ENCODE measurements at regions not wholly inside any gene's neighbourhood (a gene's known extent, or its start where the extent isn't known, plus 50 kb on each side); places are given as distances from the start of the nearest gene placed in this dataset.
"Not testable (repeated sequence)": the region's sequence is repeated elsewhere in the genome, so short reads cannot be mapped to it uniquely, and the experiment has no call there.

GRCh38 chr6:75031102-75031501 lies 174.8 kb downstream of the COL12A1 start:
- not testable (repeated sequence) for H3K27ac Mint-ChIP-seq; H3K36me3 Mint-ChIP-seq; ATAC-seq; H3K4me1 Mint-ChIP-seq (ENCODE audit: low read depth in 2 of 2); H3K27me3 Mint-ChIP-seq; H3K4me3 Mint-ChIP-seq; H3K9me3 Mint-ChIP-seq; DNase-seq (ENCODE audit: low spot score)

GRCh38 chr6:75029333-75029732 lies 176.5 kb downstream of the COL12A1 start:
- ATAC-seq (no peak), DNase-seq (ENCODE audit: low spot score) (no peak)
- no peaks in the 10 kb centered on the region for H3K4me1 Mint-ChIP-seq (ENCODE audit: low read depth in 2 of 2)
- no peak overlapping the region for H3K4me3 Mint-ChIP-seq
- peaks cover 12% of the 10 kb centered on the region for H3K9me3 Mint-ChIP-seq
- H3K36me3 Mint-ChIP-seq: no peaks in the 10 kb centered on the region
- H3K27me3 Mint-ChIP-seq: no peaks in the 10 kb centered on the region
- no peak overlapping the region for H3K27ac Mint-ChIP-seq

DNA sequence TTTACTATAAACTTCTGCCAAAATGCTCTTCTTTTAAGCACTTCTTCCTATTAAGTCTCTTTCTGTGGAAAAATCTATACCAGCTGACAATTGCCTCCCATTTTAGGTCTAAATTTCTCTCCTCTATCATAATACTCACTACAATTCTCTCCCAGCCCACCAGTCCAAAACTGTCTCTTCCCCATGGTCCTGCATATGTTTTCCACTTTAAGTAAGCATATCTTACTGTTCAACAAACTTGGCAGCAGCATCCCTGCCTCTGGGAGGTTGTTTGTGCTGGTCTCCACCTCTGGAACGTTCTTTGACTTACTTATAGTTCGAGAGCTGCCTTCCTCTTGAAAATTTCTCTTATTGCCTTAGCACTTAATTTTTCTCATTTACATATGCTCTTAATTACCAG lies 180.5 kb downstream of the COL12A1 start:
- Mint-ChIP-seq H3K4me1 (ENCODE audit: low read depth in 2 of 2) (no peaks in the 10 kb centered on the region), H3K4me3 (no peak overlapping the region)
- no peak for ATAC-seq

GRCh38 chr6:75024828-75025227 lies 181.0 kb downstream of the COL12A1 start:
- H3K4me3 Mint-ChIP-seq: no peak overlapping the region
- H3K9me3 Mint-ChIP-seq: peaks cover 10% of the 10 kb centered on the region

More for the DNA sequence above, 180.5 kb downstream of the COL12A1 start:
- H3K36me3 Mint-ChIP-seq: no peaks in the 10 kb centered on the region
- peaks cover 9% of the 10 kb centered on the region for H3K9me3 Mint-ChIP-seq
- DNase-seq (ENCODE audit: low spot score): no peak
- no peak overlapping the region for H3K27ac Mint-ChIP-seq
- H3K27me3 Mint-ChIP-seq: no peaks in the 10 kb centered on the region

GRCh38 chr6:75023634-75024033 lies 182.2 kb downstream of the COL12A1 start:
- DNase-seq (ENCODE audit: low spot score) (no peak), ATAC-seq (no peak)
- H3K4me3 Mint-ChIP-seq: no peak overlapping the region
- H3K36me3 Mint-ChIP-seq: no peaks in the 10 kb centered on the region
- H3K9me3 Mint-ChIP-seq: peaks cover 19% of the 10 kb centered on the region
- H3K27me3 Mint-ChIP-seq: no peaks in the 10 kb centered on the region
- H3K4me1 Mint-ChIP-seq (ENCODE audit: low read depth in 2 of 2): no peaks in the 10 kb centered on the region
- H3K27ac Mint-ChIP-seq: no peak overlapping the region

More at GRCh38 chr6:75024828-75025227, 181.0 kb downstream of the COL12A1 start:
- Mint-ChIP-seq H3K27me3 (no peaks in the 10 kb centered on the region), H3K27ac (no peak overlapping the region), H3K4me1 (ENCODE audit: low read depth in 2 of 2) (no peaks in the 10 kb centered on the region), H3K36me3 (no peaks in the 10 kb centered on the region)
- ATAC-seq (no peak), DNase-seq (ENCODE audit: low spot score) (no peak)

- H3K27ac Mint-ChIP-seq: no peak overlapping the region
- DNase-seq (ENCODE audit: low spot score) (no peak), ATAC-seq (no peak)
- no peaks in the 10 kb centered on the region for H3K36me3 Mint-ChIP-seq
- H3K4me1 Mint-ChIP-seq (ENCODE audit: low read depth in 2 of 2): no peaks in the 10 kb centered on the region
- no peak overlapping the region for H3K4me3 Mint-ChIP-seq
- H3K27me3 Mint-ChIP-seq: no peaks in the 10 kb centered on the region
- peaks cover 21% of the 10 kb centered on the region for H3K9me3 Mint-ChIP-seq
These were observed 184.9 kb downstream of the COL12A1 start for GRCh38 chr6:75020971-75021370.

- Mint-ChIP-seq H3K9me3 (peaks cover 17% of the 10 kb centered on the region), H3K36me3 (no peaks in the 10 kb centered on the region)
- no peak for ATAC-seq
These were observed 185.5 kb downstream of the COL12A1 start for GRCh38 chr6:75020376-75020775.

DNA sequence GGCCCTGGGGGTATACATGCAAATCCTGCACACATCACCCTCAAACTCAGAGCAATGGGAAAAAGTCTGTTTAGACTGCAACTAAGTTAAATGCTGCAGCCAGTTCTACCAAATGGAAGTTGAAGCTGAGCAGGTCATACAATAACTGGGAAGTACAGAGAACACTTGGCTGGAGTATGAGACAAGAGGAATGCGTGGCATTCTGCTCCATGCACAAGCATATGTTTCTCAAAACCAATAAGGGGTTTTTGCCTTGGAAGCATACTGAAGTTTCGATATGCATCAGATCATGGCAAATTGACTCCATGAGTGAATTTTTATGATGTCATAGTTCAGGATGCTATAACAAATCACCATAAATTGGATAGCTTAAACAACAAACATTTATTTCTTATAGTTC lies 193.8 kb downstream of the COL12A1 start:
- H3K36me3 Mint-ChIP-seq: no peaks in the 10 kb centered on the region
- H3K4me3 Mint-ChIP-seq: no peak overlapping the region
- H3K27me3 Mint-ChIP-seq: no peaks in the 10 kb centered on the region
- no peak for DNase-seq (ENCODE audit: low spot score)
- H3K4me1 Mint-ChIP-seq (ENCODE audit: low read depth in 2 of 2): no peaks in the 10 kb centered on the region
- no peak overlapping the region for H3K27ac Mint-ChIP-seq
- peaks cover 31% of the 10 kb centered on the region for H3K9me3 Mint-ChIP-seq
- ATAC-seq: no peak

More at GRCh38 chr6:75020376-75020775, 185.5 kb downstream of the COL12A1 start:
- no peak overlapping the region for H3K27ac Mint-ChIP-seq
- no peaks in the 10 kb centered on the region for H3K4me1 Mint-ChIP-seq (ENCODE audit: low read depth in 2 of 2)
- DNase-seq (ENCODE audit: low spot score): no peak
- no peak overlapping the region for H3K4me3 Mint-ChIP-seq
- no peaks in the 10 kb centered on the region for H3K27me3 Mint-ChIP-seq

GRCh38 chr6:75003984-75004383 lies 201.9 kb downstream of the COL12A1 start:
- not testable (repeated sequence) for ATAC-seq; DNase-seq (ENCODE audit: low spot score); H3K27me3 Mint-ChIP-seq; H3K4me3 Mint-ChIP-seq; H3K27ac Mint-ChIP-seq; H3K9me3 Mint-ChIP-seq; H3K4me1 Mint-ChIP-seq (ENCODE audit: low read depth in 2 of 2); H3K36me3 Mint-ChIP-seq

DNA sequence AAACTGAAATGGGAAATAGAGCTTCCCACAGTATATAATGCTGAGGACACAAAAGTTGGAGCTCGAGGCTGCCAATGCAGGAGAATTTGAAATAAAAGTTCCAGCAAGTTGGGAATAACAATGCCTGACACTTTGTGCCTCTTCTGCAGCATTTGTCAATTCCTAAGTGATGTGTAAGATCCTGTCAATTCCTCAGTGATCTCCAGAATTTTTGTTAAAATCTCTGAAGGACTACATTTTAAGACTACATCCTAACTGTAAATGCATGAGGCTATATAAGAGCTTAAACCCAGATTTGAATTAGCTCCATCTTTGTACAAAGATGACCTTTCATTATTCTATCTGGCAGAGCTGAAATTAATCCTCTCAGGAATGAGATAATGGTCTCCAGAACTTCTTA lies 208.2 kb downstream of the COL12A1 start:
- no peak for DNase-seq (ENCODE audit: low spot score)
- no peak overlapping the region for H3K4me3 Mint-ChIP-seq
- ATAC-seq: no peak
- peaks cover 0 to 2% of the 10 kb centered on the region in 2 donors for H3K4me1 Mint-ChIP-seq (ENCODE audit: low read depth in 2 of 2)
- peaks cover 18% of the 10 kb centered on the region for H3K9me3 Mint-ChIP-seq
- H3K36me3 Mint-ChIP-seq: no peaks in the 10 kb centered on the region
- H3K27me3 Mint-ChIP-seq: no peaks in the 10 kb centered on the region
- no peak overlapping the region for H3K27ac Mint-ChIP-seq

DNA sequence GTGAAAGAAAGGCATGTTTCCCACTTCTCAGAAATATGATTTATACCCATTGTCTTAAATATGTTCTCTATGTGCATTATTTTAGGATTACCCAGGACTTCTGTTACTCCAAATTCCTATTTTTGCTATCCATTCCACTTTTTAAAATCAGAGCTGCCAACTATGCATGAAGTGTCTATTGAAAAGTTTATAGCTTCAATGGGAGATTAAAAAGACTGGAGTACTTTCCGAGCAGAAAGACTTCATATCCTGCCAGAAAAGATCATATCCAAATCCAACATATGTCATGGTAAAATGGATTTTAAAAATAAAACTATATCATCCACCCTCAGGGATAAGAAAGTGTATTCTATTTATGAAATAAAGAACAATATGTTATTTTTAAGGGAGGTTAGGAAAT lies 212.7 kb downstream of the COL12A1 start:
- no peak for DNase-seq (ENCODE audit: low spot score)
- H3K4me1 Mint-ChIP-seq (ENCODE audit: low read depth in 2 of 2): peaks cover 0 to 2% of the 10 kb centered on the region in 2 donors
- ATAC-seq: no peak

DNA sequence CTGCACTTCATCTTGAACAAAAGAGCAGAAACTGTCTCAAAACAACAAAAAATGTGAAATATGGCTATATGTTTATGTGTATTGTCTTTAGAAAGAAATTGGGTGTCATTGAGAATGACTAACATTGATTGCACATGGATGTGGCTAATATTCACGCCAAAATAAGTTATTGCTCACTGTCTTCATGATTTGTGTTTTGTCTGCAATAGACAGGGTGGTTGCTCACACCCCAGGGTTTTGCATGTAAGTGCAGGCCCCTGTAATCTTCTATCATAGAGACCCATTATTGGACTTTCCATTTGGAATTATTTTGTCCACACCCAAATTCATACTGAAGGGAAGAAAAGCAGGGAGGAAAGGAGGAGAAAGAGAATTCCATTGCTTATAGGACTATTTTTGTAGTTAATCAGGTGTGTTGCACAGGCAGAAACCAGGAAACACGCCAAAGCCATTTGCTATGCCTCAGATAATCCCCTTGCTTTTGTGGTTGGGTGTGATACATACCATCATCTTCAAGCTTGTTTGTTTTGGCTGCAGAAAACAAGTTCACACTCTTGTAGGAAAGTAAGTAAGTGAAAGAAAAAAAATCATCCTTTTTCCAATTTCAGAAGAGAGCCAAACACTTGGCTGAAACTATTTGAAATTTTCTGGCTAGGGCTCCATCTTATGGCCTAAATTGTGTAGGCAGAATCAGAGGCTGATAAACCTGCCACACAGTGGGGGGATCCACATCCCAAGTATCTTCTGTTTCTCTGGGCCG lies 214.1 kb downstream of the COL12A1 start:
- DNase-seq (ENCODE audit: low spot score) (no peak), ATAC-seq (no peak)
- H3K27ac Mint-ChIP-seq: no peak overlapping the region
- H3K9me3 Mint-ChIP-seq: peaks cover 18% of the 10 kb centered on the region
- H3K4me1 Mint-ChIP-seq (ENCODE audit: low read depth in 2 of 2): peaks cover 0 to 2% of the 10 kb centered on the region in 2 donors
- H3K36me3 Mint-ChIP-seq: no peaks in the 10 kb centered on the region
- H3K4me3 Mint-ChIP-seq: no peak overlapping the region
- H3K27me3 Mint-ChIP-seq: no peaks in the 10 kb centered on the region

More for the DNA sequence above, 212.7 kb downstream of the COL12A1 start:
- peaks cover 22% of the 10 kb centered on the region for H3K9me3 Mint-ChIP-seq
- no peak overlapping the region for H3K27ac Mint-ChIP-seq
- no peaks in the 10 kb centered on the region for H3K36me3 Mint-ChIP-seq
- no peaks in the 10 kb centered on the region for H3K27me3 Mint-ChIP-seq
- H3K4me3 Mint-ChIP-seq: no peak overlapping the region

- H3K27ac Mint-ChIP-seq: no peak overlapping the region
- no peaks in the 10 kb centered on the region for H3K36me3 Mint-ChIP-seq
- ATAC-seq (no peak), DNase-seq (ENCODE audit: low spot score) (no peak)
- H3K9me3 Mint-ChIP-seq: peaks cover 20% of the 10 kb centered on the region
- no peaks in the 10 kb centered on the region for H3K4me1 Mint-ChIP-seq (ENCODE audit: low read depth in 2 of 2)
- H3K27me3 Mint-ChIP-seq: no peaks in the 10 kb centered on the region
- H3K4me3 Mint-ChIP-seq: no peak overlapping the region
These were observed 226.6 kb downstream of the COL12A1 start for GRCh38 chr6:74979065-74979766.

DNA sequence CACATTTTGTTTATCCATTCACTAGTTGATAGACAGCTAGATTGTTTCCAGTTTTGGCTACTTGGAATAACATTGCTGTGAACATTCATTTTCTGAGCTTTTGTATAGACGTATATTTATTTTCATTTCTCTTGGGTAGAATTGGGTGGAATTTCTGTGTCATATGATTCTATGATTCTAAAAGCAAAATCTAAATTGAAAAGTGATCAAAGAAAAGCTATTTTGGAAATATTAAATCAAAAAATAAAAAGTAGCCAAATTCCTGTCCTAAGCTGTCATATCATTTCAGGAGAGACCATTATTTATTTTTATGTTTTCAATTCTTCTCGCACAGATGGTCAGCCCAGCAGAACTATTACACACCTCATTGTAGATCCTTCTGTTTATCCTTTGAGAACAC lies 229.2 kb downstream of the COL12A1 start:
- H3K27ac Mint-ChIP-seq: no peak overlapping the region
- no peak for DNase-seq (ENCODE audit: low spot score)
- H3K4me1 Mint-ChIP-seq (ENCODE audit: low read depth in 2 of 2): no peaks in the 10 kb centered on the region
- H3K36me3 Mint-ChIP-seq: no peaks in the 10 kb centered on the region
- H3K4me3 Mint-ChIP-seq: no peak overlapping the region
- peaks cover 23% of the 10 kb centered on the region for H3K9me3 Mint-ChIP-seq
- ATAC-seq: no peak
- H3K27me3 Mint-ChIP-seq: no peaks in the 10 kb centered on the region

Data from natural killer cell treated with Interleukin-12 subunit alpha and Interleukin-12 subunit beta and Interleukin-15 and Interleukin-18, amount 100 ng/mL, for 72 hours (primary cell).